ENCODE measurements at regions not wholly inside any gene's neighbourhood (a gene's known extent, or its start where the extent isn't known, plus 50 kb on each side); places are given as distances from the start of the nearest gene placed in this dataset.
"Not testable (repeated sequence)": the region's sequence is repeated elsewhere in the genome, so short reads cannot be mapped to it uniquely, and the experiment has no call there.

DNA sequence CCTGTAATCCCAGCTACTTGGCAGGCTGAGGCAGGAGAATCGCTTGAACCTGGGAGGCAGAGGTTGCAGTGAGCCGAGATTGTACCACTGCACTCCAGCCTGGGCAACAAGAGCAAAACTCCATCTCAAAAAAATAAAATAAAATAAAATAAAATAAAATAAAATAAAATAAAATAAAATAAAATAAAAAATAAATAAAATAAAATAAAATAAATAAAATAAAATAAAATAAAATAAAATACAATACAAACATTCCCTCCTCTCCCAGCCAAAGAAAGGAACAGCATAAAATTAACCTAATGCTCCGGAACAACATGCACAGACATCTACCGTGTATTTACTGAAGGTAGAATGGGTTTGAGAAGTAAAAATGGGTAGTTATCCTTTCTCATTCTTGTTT is 521.9 kb upstream of the FAM174A start:
- DNase-seq, result not testable (repeated sequence)

DNA sequence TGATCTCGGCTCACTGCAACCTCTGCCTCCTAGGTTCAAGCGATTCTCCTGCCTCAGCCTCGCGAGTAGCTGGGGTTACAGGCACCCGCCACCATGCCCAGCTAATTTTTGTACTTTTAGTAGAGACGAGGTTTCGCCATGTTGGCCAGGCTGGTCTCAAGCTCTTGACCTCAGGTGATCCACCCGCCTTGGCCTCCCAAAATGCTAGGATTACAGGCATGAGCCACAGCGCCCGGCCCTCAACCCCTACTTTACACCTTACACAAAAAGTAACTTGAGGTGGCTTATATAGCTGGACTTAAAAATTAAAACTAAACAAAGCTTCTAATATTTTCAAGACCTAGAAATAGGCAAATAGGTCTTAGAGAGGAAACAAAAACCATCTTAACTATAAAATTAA is 524.0 kb upstream of the FAM174A start:
- DNase-seq, result not testable (repeated sequence)

DNA sequence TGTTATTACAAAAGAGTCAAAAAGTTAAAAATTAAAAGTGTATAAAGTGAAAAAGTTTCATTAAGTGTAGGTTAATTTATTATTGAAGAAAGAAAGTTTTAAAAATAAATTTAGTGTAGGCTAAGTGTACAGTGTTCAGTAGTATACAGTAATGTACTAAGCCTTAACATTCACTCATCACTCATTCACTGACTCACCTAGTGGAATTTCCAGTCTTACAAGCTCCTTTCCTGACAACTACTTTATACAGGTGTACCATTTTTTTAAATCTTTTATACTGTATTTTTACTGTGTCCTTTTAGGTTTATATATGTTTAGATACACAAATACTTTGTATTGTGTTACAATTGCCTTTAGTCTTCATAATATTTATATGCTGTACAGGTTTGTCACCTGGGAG is 530.2 kb upstream of the FAM174A start:
- no peak for DNase-seq

DNA sequence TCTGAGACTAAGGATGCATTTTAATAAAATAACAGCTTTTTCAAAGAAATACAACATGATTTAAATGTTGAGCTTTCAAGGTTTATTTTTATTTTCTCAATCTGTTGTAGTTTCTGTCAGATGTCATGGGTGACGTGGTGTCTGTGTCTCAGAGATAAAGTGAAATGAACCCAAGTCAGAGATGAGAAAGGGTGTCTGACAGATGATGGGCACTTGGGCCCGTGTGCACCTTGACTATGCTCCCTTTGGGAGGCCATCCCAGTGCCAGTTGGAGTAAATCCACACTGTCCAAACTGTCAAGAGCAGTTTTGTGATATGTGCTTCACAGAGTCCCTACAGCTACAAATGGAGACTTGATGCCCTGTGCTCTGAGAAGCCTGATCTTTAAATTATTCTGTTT is 536.9 kb upstream of the FAM174A start:
- DNase-seq, result no peak

DNA sequence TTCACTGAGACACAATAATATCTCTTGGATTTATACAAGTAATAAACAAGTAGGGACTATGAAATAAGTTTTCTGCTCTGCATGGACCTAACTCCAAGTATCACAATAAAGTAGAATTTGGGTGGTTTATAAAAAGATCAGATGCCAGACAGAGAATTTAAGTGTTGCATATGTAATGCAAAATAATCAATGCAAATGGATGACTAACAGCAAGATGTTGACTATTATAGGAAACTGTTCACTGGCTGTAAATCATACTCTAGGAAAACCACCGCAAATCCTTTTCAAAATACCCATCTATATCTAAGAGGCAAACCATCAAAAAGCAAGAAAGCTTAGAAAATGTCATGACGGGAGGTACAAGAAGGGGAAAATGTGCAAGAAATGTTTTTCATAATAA is 539.8 kb upstream of the FAM174A start:
- DNase-seq, result no peak

DNA sequence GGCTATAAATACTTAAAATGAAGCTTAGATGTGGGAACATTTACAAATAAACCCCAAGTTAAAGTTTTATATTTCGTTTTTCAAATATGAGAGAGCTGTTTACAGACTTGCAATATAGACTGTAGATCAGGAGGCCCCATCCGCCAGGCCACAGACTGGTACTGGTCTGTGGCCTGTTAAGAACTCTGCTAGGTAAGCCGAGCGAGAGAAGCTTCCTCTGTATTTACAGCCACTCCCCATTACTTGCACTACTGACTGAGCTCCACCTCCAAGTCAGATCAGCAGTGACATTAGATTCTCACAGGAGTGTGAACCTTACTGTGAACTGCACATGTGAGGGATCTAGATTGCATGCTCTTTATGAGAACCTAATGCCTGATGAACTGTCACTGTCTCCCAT is 561.4 kb upstream of the FAM174A start:
- no peak for DNase-seq

DNA sequence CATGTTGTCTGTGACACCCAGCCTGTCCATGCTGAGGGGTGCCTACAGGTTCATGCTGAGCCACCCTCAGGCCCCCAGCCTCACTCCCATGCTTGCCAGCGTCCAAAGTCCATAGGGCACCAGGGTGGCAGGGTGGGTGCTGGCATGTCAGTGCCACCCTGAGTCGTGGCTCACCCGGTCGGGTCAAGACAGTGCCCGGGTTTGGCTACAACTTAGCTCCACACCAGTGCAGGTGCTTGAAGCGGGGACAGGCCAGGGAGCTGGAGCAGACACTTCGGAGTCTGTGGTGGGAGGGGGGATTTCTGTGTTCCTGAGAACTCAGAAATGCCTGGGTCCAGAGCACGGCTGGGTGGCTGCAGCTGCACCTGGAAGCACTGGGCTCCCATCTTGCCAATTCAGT is 579.2 kb upstream of the FAM174A start:
- no peak for DNase-seq

DNA sequence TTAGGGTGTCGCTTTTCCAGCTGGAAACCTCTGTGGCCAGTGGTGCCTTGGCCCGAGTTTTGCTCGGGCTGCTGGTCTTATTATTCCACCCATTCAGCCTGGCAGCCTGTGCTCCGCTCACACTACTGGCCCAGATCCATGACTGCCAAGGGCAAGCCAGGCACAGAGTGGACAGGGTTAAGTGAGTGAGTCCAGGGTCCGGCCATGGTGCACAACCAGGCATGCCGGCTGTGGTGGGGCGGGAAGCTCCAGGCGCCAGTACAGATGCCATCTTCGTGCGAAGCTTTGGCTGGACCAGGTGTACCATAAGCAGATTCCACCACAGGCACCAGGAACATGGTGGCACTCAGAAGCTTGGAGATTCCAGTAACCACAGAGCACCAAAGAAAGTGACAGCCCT is 580.2 kb upstream of the FAM174A start:
- DNase-seq, result no peak

DNA sequence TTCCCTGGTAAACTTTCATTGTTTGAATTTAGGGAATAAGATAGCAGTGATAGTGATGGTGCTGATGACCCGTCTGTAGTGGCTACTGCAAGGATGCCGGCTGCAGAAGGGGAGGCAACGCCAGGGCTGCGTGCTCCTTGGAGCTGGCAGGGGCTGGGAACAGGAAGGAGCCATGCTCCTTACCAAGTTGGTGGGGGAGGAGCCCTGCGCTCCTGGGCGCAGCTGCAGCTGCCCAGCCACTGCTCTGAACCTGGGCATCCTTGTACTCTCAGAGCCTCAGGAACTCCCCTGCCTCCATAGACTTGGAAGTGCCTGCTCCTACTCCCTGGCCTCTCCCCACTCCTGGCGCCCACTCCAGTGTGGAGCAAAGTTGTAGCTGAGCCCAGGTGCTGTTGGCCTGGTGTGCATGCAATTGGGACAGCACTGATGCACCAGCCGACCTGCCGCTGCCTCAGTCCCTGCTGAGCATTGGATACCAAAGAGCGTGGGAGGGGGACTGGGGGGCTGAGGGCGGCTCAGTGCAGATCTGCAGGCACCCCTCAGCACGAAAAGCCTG is 585.1 kb upstream of the FAM174A start:
- DNase-seq, result no peak

DNA sequence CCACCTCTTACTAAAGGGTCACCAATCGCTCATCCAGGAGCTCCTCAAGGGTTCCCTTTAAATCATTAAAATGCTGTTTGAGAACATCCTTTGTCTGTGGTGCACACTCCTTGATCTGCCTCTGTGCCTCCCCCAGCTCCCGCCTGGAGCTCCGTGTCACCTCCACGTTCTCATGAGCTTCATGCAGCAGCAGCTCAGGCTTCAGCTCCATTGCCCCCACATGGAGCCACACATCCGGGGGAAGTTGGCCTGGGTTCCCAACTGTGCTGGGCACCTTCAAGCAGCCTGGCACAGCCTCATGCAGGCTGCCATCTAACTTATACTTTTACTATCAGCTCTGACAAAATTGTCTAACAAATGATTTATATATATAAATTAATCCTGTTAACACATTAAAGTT is 585.8 kb upstream of the FAM174A start:
- DNase-seq, result no peak

DNA sequence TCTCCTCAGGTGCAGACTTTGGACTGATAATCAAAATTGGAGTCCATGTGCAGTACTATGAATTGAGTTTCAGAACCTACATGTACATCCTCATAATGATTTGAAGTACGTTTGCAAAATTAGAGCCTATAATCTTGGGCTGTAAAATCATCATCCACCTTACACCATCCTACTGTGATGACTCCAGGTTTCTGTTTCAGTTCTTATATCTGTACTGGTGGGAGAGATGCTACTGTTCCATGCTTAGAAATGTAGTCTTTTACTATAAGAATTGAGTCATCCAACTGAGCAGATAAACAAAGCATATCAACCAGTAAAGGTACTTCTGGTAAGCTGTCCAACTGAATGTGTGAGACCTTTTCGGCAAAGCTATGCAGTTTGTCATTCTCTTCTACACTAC is 586.3 kb upstream of the FAM174A start:
- no peak for DNase-seq

DNA sequence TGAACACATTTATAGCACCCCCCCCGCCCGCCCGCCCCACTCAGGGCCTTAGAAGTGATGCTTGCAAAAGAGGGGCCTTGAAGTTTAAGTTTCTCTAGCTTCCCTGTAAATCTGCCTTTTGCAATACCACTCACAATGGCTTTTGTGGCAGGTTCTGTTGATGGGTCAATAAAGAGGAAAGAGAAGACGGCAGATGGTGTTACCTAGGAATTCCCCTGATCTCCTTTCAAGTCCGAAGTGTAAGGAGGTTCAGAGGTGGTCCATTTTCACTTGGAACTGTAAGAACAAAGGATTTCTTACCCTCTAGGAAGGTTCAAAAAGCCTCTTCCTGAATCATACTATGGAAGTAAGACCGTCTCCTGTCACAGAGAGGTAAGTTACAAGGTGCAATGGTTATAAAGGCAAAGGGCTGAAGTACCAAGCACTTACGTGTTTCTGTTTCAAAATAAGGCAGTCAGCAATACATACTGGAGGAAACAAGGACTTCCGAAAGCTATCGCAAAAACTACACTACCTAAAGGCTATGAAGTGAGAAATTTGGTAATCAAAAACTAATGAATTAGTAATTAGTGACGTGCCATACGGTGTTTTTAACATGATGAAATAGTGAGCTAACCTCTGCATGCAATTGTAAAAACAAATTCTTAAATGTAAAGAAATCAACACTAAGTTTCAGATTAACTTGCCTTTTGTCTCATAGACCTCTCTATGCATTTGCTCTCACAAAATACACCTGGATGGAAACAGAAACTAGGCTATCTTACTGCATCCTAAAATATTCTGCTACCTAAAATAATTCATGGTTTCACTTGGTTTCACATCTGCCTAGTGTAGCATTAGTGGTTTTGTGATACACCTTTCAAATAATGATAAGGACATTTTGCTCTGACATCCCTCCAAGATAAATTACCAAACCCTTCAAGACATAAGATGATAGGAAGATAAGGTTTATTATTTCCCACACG is 589.4 kb upstream of the FAM174A start:
- DNase-seq, result no peak

DNA sequence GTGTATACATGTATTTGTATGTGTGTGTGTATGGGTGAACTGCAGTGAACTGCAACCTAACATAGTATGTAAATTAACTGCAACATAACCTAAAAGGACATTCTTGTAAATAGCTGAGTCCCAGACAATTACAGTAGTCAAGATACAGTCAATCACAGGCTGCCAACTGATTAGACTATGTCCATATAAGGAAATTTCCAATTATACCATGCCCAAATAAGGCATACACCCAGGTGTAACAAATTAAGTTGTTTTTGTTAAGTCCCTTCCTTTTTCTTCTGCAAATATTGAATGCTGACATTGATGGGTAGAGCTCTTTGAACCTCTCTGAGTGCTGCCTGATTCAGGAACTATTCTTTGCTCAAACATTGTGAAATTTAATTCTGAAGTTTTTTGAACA is 594.6 kb upstream of the FAM174A start:
- no peak for DNase-seq

DNA sequence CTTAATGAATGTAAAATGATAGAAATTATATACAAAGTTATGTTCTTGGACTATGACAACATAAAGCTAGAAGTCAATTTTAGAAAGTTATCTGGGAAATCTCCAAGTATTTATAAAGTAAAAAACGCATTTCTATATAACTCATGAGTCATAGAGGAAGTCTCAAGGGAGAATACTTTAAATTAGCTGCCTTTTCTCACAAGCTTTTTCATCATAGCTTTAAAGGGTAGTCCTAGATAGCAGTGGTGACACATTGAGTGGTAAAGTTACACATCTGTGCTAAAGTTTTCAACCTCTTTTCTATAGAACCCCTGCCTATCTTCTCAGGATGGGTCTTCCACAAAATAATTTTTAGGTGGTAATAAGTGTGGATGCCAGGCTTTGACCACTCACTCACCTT is 598.3 kb upstream of the FAM174A start:
- no peak for DNase-seq

DNA sequence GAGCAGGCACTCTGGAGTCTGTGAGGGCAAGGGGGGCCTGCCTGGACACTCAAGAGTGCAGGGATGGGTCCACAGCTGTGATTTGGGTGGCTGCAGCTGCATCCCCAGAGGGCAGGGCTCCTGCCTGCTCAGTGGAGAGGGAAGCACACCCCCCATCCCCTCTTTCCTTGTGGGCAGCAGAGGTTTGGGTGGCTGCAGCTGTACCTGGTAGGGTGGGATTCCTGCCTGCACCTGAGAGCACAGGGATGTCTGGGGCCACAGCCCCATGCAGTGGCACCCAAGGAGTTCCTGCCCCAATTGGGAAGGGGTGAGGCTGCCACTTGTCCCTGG is 605.4 kb upstream of the FAM174A start:
- DNase-seq, result no peak

DNA sequence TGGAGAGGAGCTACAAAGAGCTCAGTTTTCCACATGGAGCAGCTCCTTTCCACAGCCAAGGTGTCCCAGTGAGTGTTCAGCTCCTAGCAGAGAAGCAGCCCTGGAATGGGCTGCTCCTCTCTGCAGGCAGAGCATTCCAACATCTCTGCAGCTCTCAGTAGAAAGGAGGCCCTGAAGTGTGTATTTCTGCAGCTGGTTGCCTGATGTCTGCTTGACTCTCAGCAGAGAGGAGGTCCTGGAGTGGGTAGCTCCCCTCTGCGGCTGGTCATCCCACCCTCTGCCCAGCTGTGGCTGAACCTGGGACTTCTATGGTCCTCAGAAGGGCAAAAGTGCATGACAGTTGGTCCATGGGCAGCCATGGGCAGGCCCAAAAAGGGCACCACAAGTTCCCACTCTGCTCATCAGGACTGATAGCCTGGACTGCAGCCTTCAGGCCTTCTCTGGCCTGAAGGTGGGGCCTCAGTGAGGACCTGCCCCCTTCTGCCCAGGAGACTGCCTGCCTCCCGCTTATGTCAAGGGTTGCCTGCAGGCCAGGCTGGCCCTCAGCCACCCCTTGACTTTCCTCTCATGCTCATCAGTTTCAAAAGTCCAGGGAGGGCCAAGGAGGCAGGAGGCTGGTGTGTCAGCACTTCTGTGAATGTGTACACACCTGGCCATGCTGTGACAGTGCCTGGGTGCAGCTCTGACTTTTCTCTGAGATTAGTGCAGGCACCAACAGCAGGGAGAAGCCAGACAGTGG is 605.9 kb upstream of the FAM174A start:
- DNase-seq, result no peak

DNA sequence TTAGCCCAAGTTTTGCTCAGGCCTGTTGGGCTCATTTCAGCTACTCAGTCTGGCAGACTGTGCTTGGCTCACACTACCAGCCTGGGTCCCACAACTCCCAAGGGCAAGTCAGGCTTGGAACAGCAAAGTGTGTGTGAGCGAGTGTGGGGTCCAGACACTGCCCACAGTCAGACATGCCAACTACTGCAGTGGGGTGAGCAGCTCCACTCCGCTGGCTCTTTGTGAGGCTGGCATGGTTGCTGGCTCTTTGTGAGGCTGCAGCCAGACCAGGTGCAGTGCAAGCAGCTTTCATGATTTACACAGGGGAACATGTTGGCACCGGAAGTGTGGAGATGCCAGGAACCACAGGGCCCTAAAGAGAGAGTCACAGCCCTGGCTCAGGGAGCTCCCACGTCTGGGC is 606.7 kb upstream of the FAM174A start:
- no peak for DNase-seq

DNA sequence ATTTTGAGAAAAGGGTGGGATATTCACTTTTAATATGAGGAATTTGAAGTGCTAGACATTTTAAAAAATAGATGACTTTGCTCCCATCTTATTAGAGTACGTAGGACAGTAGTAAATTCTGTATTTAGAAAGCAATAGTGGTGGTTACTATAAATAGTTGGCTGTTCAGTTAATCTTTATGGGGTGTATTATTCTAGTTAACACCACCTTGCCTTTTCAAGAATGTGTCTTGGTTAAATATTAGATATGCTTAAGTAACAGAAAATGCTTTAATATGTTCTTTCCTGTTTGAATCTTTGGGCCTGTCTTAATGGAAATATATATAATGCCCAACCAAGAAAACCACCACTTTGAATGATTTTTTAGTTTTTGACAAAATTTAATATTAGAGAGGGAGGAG is 608.7 kb upstream of the FAM174A start:
- DNase-seq, result no peak

DNA sequence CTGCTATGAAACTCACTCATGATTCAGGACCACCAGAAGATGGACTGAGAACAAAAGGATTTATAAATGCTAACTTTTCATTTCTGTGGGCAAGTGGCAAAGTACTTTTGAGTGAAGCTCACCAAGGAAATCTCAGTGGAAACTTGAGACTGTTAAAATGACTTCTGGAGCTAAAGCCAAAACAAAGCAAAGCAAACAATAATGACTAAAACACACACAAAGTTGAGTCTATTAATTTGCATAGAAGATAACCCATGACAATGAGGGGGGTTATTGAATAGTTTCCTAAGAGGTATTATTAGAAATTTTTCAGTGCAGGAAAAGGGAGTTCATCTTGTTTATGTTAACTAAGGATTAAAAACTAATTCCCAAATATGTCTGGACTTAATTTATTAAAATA is 612.8 kb upstream of the FAM174A start:
- no peak for DNase-seq

DNA sequence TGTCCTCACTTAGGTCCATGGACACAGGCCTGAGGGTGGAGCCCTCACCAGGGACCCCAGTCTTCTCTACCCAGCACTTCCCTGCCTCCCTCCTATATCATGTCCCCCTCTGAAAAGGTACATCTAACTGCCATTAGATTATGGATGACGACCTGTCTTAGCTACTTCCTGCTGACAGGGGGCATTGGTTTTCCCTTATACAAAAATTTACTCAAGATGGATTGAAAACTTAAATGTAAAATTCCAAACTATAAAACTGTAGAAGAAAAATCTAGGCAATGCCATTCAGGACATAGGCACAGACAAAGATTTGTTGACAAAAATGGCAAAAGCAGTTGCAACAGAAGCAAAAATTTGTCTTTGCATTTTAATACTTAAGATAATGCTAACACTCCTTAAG is 623.2 kb upstream of the FAM174A start:
- DNase-seq, result no peak

DNA sequence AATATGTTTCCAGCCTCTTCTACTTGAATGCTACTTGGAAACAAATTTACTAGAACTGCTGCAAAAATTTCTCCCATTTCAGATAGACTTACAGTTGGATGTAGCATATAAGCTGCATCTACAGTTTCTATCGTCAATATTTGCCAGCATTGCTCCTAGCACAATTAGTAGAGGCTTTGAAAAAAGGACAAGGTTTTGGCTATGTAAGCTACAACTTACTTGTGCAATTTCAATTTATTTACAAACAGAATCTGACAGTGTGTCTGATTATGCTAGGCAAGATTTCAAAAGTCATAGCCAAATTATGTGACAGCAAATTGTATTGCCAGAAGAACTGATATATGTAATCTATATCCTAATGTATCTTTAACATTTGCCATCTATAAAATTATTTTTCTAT is 628.4 kb upstream of the FAM174A start:
- no peak for DNase-seq

DNA sequence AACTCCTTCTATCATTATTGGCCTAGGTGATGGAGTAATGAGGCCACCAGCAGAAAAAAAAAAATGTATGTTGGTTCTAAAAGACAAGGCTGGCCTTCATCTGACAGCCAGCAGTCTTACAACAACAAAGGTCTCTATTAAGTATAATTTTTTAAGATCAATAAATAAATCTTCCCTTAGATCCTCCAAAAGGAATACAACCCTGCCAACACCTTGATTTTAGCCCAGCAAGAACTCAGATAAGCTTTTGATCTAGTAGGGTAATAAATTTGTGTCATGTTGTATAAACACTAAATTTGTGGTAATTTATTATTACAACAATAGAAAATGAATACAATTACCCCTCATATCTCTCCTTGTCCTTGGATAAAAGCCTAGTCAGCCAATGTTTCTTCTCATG is 633.2 kb upstream of the FAM174A start:
- DNase-seq, result no peak

DNA sequence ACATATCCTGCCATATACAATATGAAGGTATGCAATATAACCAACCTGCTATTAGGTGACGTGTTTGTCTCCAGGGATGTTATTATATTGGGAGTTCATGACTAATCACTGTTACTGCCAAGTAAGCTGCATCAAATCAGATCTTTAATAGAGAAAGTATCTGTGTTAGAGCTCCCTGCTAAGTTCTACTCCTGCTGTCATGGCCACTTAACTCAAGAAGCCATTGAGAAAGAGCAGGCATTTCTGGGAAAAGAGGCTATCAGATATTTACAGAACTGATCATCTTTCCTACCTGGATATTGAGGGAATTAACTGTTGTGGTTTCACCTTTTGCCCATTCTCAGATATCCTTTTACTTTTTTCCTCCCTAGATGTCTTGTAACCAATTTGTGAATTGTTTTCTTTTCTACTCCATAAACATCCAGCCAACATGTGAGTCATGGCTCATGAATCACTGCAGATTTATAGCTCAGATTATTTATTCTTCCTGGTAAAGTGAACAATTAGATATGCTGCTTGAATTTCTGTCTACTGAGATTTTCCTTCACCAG is 634.8 kb upstream of the FAM174A start:
- no peak for DNase-seq

Measured in stimulated activated CD4-positive, alpha-beta T cell treated with anti-CD3 and anti-CD28 coated beads, Interleukin-4, amount 100 ng/mL, for 4 hours (primary cell).